HepG2 (cell line): ENCODE measurements at regions not wholly inside any gene's neighbourhood (a gene's known extent, or its start where the extent isn't known, plus 50 kb on each side); places are given as distances from the start of the nearest gene placed in this dataset.

ENCODE experiments used
- EZH2 ChIP-seq: conservative IDR thresholded peaks from 2 replicates; pipeline ENCODE4 v1.6.1; 2012; ENCODE audit warnings: mild to moderate bottlenecking, low read depth, low read length, moderate library complexity
- KAT7 ChIP-seq: IDR thresholded peaks from 2 replicates; pipeline ENCODE4 v1.6.1; 2018; ENCODE audit warnings: borderline replicate concordance, missing compliant biosample characterization
- PHB2 ChIP-seq: fragments of 450-650 bp; IDR thresholded peaks from 2 replicates; pipeline ENCODE4 v1.6.1; 2018; ENCODE audit not compliant: partially characterized antibody
- POLR2A ChIP-seq, 2 experiments: IDR thresholded peaks; 2 replicates each; pipeline ENCODE4 v1.6.1; 2011; ENCODE audit warnings: low read depth in 2 of 2, low read length in 2 of 2, mild to moderate bottlenecking in 1 of 2, moderate library complexity in 1 of 2; ENCODE audit not compliant: insufficient read depth in 1 of 2
- POLR2AphosphoS5 ChIP-seq: IDR thresholded peaks from 2 replicates; pipeline ENCODE4 v1.6.1; 2012; ENCODE audit warnings: low read depth, low read length
- RAD21 ChIP-seq: fragments of 450-650 bp; formaldehyde crosslinking; IDR thresholded peaks from 2 replicates; pipeline ENCODE4 v1.5.0; 2020; ENCODE audit warnings: mild to moderate bottlenecking
- TCF12 ChIP-seq, 2 experiments: fragments of 450-650 bp in 1 of 2; sonication (generic) in 1 of 2; formaldehyde crosslinking in 1 of 2; IDR thresholded peaks; 2 replicates each; pipeline versions ENCODE4 v1.6.1 to v1.8.0; 2017 to 2022; ENCODE audit warnings: antibody characterized with exemption in 1 of 2, mild to moderate bottlenecking in 1 of 2, missing genetic modification reagents in 1 of 2, moderate library complexity in 1 of 2
- ZFX ChIP-seq: sonication (generic); formaldehyde crosslinking; IDR thresholded peaks from 2 replicates; pipeline ENCODE4 v1.4.0; 2020; ENCODE audit warnings: mild to moderate bottlenecking, low read depth, missing genetic modification reagents, moderate library complexity
- ZNF44 ChIP-seq: sonication (generic); formaldehyde crosslinking; IDR thresholded peaks from 2 replicates; pipeline ENCODE4 v1.5.1; 2020; ENCODE audit warnings: mild to moderate bottlenecking, missing genetic modification reagents
- ZNF543 ChIP-seq: sonication (generic); formaldehyde crosslinking; IDR thresholded peaks from 2 replicates; pipeline ENCODE4 v1.4.0; 2020; ENCODE audit warnings: mild to moderate bottlenecking, missing genetic modification reagents
- ZNF7 ChIP-seq: IDR thresholded peaks from 2 replicates; pipeline ENCODE4 v1.6.1; 2016; ENCODE audit warnings: missing biosample characterization, missing genetic modification reagents
- ZNF766 ChIP-seq: sonication (generic); formaldehyde crosslinking; IDR thresholded peaks from 2 replicates; pipeline ENCODE4 v1.5.0; 2020; ENCODE audit warnings: missing genetic modification reagents, borderline replicate concordance
- TF ChIP-seq, protein P1 (sequence below): sonication (generic); formaldehyde crosslinking; IDR thresholded peaks from 2 replicates; pipeline ENCODE4 v1.5.1; 2020; ENCODE audit warnings: mild to moderate bottlenecking, missing genetic modification reagents, borderline replicate concordance
- TF ChIP-seq, protein P2 (sequence below): sonication (generic); formaldehyde crosslinking; IDR thresholded peaks from 2 replicates; pipeline ENCODE4 v1.5.0; 2020; ENCODE audit warnings: mild to moderate bottlenecking, missing genetic modification reagents, moderate library complexity

DNA sequence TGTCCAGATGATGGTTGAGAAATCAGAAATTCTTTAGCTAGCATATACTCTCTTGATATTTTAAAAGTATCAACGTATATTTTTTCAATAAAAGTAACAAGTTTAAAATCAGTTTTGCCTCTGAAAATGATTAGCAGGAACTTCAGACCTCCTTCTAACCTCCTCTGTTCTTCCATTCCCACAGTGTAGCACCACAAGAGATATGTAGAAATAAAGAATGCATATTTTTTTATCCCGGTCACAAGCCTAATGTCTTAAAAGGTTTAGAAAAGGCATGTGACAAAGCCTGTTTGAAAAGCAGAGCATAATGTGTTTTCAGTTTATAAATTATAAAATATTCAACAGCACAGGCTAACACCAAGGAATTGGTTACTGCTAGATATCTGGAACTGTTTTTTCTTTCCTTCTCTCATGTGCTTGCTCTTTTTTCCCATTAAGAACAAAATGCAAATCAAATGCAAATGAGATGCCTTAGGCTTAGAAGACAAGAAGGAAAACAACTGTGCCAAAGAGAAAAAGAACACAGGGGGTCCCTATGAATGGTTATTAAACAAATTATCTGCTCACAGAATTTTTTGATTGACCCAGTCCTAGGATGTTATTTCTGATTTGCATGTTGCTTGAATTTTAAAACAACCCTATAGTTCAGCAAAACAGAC lies 351.7 kb upstream of the FAM241A start:
- TF ChIP-seq KAT7 (CRISPR knock-in tag) (no peak), PHB2 (no peak), ZNF44 (no peak), ZFX (no peak), ZNF766 (no peak), RAD21 (CRISPR knock-in tag) (no peak), POLR2AphosphoS5 (no peak), EZH2 (no peak), ZNF543 (CRISPR knock-in tag) (no peak), TCF12 (IDR thresholded peaks at IDR 0.05) (no peak), TCF12 (CRISPR knock-in tag; IDR thresholded peaks at IDR 0.05) (no peak), POLR2A (IDR thresholded peaks at IDR 0.05; ENCODE audit: insufficient read depth in 1 of 2, low read depth in 2 of 2, low read length in 2 of 2) (no peak), ZNF7 (no peak)
- TF ChIP-seq, protein P1, sequence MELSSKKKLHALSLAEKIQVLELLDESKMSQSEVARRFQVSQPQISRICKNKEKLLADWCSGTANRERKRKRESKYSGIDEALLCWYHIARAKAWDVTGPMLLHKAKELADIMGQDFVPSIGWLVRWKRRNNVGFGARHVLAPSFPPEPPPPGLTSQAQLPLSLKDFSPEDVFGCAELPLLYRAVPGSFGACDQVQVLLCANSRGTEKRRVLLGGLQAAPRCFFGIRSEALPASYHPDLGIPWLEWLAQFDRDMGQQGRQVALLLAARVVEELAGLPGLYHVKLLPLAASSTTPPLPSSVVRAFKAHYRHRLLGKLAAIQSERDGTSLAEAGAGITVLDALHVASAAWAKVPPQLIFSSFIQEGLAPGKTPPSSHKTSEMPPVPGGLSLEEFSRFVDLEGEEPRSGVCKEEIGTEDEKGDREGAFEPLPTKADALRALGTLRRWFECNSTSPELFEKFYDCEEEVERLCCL: no peak
- TF ChIP-seq, protein P2, sequence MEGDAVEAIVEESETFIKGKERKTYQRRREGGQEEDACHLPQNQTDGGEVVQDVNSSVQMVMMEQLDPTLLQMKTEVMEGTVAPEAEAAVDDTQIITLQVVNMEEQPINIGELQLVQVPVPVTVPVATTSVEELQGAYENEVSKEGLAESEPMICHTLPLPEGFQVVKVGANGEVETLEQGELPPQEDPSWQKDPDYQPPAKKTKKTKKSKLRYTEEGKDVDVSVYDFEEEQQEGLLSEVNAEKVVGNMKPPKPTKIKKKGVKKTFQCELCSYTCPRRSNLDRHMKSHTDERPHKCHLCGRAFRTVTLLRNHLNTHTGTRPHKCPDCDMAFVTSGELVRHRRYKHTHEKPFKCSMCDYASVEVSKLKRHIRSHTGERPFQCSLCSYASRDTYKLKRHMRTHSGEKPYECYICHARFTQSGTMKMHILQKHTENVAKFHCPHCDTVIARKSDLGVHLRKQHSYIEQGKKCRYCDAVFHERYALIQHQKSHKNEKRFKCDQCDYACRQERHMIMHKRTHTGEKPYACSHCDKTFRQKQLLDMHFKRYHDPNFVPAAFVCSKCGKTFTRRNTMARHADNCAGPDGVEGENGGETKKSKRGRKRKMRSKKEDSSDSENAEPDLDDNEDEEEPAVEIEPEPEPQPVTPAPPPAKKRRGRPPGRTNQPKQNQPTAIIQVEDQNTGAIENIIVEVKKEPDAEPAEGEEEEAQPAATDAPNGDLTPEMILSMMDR (CRISPR knock-in tag): no peak
